ENCODE measurements at regions not wholly inside any gene's neighbourhood (a gene's known extent, or its start where the extent isn't known, plus 50 kb on each side); places are given as distances from the start of the nearest gene placed in this dataset.

DNA sequence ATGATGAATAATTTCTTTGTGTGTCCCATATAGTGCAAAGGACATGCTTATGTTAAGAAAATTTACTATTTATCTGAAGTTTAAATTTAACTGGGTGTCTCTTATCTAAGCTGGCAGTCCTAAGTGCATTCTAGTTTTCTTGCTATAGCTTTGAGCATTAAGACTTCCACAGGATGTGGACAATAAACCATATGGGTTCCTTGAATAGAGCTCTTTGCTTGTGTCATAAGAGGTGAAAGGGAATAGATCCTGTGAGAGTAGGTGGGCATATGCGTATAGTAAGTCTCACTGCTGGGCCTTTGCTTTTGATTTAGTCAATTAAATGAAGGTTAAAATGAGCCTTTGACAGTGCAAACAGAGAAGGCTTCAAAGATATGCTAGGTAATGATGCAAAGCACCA lies 223.4 kb upstream of the GYPA start:
- no TSS peak for BruUV-seq (replicated peaks)
- H3K79me1 ChIP-seq (ENCODE audit: low read depth in 1 of 2, low read length in 2 of 2), result no peaks in the 10 kb centered on the region
- no peak overlapping the region for H3K14ac ChIP-seq (replicated peaks; ENCODE audit: low read depth, low read length)
- no peaks in the 10 kb centered on the region for H4K20me1 ChIP-seq (ENCODE audit: insufficient read depth, low read length)
- H2BK120ac ChIP-seq (ENCODE audit: low read depth, low read length), result no peak overlapping the region
- dilution Hi-C loops (cut with HindIII; ENCODE audit: low sequenced_read_pairs, unreplicated experiment), result no loop called here
- no CpG with 5 or more reads among the region's 1 CpG for WGBS, 2 experiments (ENCODE audit: extremely low coverage in 2 of 2, insufficient read length in 1 of 2)
- no peak overlapping the region for H3K9ac ChIP-seq (ENCODE audit: low read depth, low read length)
- no peak overlapping the region for H2AK9ac ChIP-seq (replicated peaks; ENCODE audit: low read depth, low read length, poor library complexity)
- H2AFZ ChIP-seq (replicated peaks; ENCODE audit: low read length, poor library complexity), result no peak overlapping the region
- H3K9me1 ChIP-seq (ENCODE audit: insufficient read depth, low read length), result no peaks in the 10 kb centered on the region
- H3K9me3 ChIP-seq (ENCODE audit: control insufficient read depth, insufficient read depth, low read length), result no peaks in the 10 kb centered on the region
- no peak overlapping the region for H2BK5ac ChIP-seq (ENCODE audit: low read depth, low read length, poor library complexity, severe bottlenecking)
- POLR2A ChIA-PET (ENCODE audit: unreplicated experiment), result no interaction called here
- H3K27me3 ChIP-seq (ENCODE audit: control insufficient read depth, insufficient read depth, low read length), result peaks cover 7% of the 10 kb centered on the region
- H2AK5ac ChIP-seq (ENCODE audit: low read depth, low read length), result no peak overlapping the region
- DNase-seq (no peak), ATAC-seq (ENCODE audit: low read depth) (no peak)
- H2BK15ac ChIP-seq (ENCODE audit: low read depth, low read length), result no peak overlapping the region
- no peak overlapping the region for H4K91ac ChIP-seq (ENCODE audit: insufficient read depth, low read depth, low read length)
- H4K8ac ChIP-seq (ENCODE audit: low read depth in 2 of 2, low read length in 2 of 2), result no peak overlapping the region
- H3K36me3 ChIP-seq (ENCODE audit: control insufficient read depth, insufficient read depth, low read length), result no peaks in the 10 kb centered on the region
- CTCF ChIA-PET, result no interaction called here
- H3K4ac ChIP-seq (ENCODE audit: low read depth, low read length), result no peak overlapping the region
- no peak overlapping the region for H3K4me3 ChIP-seq (ENCODE audit: insufficient read depth, low read depth, low read length)
- intact Hi-C loops (cut with micrococcal nuclease), result no loop called here
- no peak overlapping the region for H3K4me2 ChIP-seq (ENCODE audit: low read depth, low read length)
- H2BK20ac ChIP-seq (ENCODE audit: low read depth, low read length), result no peak overlapping the region
- no peak overlapping the region for H3K23ac ChIP-seq (ENCODE audit: low read depth, low read length)
- no peak overlapping the region for H3K56ac ChIP-seq (ENCODE audit: extremely low read depth, insufficient read depth, low read length)
- H4K5ac ChIP-seq (ENCODE audit: low read depth, low read length), result no peak overlapping the region
- in situ Hi-C loops (cut with MboI; ENCODE audit: low sequenced_read_pairs), result no loop called here
- no peak overlapping the region for H3K27ac ChIP-seq (ENCODE audit: insufficient read depth, low read length)
- H3K4me1 ChIP-seq (ENCODE audit: control insufficient read depth, insufficient read depth, low read length), result no peaks in the 10 kb centered on the region
- no peak overlapping the region for H3K18ac ChIP-seq (ENCODE audit: low read depth, low read length)
- TF ChIP-seq RCOR1 (IDR thresholded peaks at IDR 0.05; ENCODE audit: insufficient replicate concordance, low read length) (no peak), RFX5 (IDR thresholded peaks at IDR 0.05; ENCODE audit: low read depth, low read length) (no peak), MAZ (IDR thresholded peaks at IDR 0.05; ENCODE audit: borderline replicate concordance, low read depth, low read length) (no peak), MXI1 (IDR thresholded peaks at IDR 0.05; ENCODE audit: borderline replicate concordance, low read depth, low read length) (no peak), SMC3 (IDR thresholded peaks at IDR 0.05; ENCODE audit: low read depth, low read length) (no peak)
- TF ChIP-seq, protein P1, sequence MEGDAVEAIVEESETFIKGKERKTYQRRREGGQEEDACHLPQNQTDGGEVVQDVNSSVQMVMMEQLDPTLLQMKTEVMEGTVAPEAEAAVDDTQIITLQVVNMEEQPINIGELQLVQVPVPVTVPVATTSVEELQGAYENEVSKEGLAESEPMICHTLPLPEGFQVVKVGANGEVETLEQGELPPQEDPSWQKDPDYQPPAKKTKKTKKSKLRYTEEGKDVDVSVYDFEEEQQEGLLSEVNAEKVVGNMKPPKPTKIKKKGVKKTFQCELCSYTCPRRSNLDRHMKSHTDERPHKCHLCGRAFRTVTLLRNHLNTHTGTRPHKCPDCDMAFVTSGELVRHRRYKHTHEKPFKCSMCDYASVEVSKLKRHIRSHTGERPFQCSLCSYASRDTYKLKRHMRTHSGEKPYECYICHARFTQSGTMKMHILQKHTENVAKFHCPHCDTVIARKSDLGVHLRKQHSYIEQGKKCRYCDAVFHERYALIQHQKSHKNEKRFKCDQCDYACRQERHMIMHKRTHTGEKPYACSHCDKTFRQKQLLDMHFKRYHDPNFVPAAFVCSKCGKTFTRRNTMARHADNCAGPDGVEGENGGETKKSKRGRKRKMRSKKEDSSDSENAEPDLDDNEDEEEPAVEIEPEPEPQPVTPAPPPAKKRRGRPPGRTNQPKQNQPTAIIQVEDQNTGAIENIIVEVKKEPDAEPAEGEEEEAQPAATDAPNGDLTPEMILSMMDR (conservative IDR thresholded peaks at IDR 0.05; ENCODE audit: low read depth, low read length), result no peak
